GM06990 (cell line): ENCODE measurements at regions not wholly inside any gene's neighbourhood (a gene's known extent, or its start where the extent isn't known, plus 50 kb on each side); places are given as distances from the start of the nearest gene placed in this dataset.

Source experiments
- DNase-seq: peaks from one replicate; pipeline ENCODE4 v3.0.0-alpha.2; 2011; ENCODE audit not compliant: insufficient read length; ENCODE audit errors: extremely low read depth
- H3K27me3 ChIP-seq: replicated peaks from 2 replicates; pipeline ENCODE4 v1.6.0; 2011; ENCODE audit warnings: low read length; ENCODE audit not compliant: control insufficient read depth, insufficient read depth
- H3K36me3 ChIP-seq: 2 replicates; pipeline ENCODE4 v1.5.1; 2011; ENCODE audit warnings: low read length; ENCODE audit not compliant: control insufficient read depth, insufficient read depth
- H3K4me3 ChIP-seq: replicated peaks from 2 replicates; pipeline ENCODE4 v1.5.1; 2011; ENCODE audit warnings: low read depth, mild to moderate bottlenecking, control low read depth, low read length
- TF ChIP-seq, protein P1 (sequence below): IDR thresholded peaks from 2 replicates; pipeline ENCODE4 v1.5.1; 2011; ENCODE audit warnings: low read length, control low read depth, mild to moderate bottlenecking, inconsistent platforms; ENCODE audit not compliant: insufficient read depth, poor library complexity, severe bottlenecking

DNA sequence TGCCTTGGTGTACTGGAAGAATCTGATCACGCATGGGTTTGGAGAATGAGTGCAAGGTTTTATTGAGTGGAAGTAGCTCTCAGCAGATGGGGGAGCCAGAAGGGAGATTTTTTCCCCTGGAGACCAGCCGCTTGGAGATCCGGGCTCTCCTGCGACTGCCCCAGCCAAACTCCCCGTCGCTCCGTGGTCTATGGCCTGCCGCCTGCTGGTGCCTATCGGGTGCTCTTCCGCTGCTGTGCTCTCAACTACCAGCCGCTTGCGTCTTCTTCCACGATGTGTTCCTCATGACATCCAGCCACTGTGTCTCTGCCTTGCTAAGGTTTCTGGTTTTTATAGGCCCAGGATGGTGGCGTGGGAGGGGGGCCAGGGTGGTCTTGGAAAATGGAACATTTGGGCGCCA lies 145.6 kb upstream of the UBASH3B start:
- TF ChIP-seq, protein P1, sequence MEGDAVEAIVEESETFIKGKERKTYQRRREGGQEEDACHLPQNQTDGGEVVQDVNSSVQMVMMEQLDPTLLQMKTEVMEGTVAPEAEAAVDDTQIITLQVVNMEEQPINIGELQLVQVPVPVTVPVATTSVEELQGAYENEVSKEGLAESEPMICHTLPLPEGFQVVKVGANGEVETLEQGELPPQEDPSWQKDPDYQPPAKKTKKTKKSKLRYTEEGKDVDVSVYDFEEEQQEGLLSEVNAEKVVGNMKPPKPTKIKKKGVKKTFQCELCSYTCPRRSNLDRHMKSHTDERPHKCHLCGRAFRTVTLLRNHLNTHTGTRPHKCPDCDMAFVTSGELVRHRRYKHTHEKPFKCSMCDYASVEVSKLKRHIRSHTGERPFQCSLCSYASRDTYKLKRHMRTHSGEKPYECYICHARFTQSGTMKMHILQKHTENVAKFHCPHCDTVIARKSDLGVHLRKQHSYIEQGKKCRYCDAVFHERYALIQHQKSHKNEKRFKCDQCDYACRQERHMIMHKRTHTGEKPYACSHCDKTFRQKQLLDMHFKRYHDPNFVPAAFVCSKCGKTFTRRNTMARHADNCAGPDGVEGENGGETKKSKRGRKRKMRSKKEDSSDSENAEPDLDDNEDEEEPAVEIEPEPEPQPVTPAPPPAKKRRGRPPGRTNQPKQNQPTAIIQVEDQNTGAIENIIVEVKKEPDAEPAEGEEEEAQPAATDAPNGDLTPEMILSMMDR = no peak

DNA sequence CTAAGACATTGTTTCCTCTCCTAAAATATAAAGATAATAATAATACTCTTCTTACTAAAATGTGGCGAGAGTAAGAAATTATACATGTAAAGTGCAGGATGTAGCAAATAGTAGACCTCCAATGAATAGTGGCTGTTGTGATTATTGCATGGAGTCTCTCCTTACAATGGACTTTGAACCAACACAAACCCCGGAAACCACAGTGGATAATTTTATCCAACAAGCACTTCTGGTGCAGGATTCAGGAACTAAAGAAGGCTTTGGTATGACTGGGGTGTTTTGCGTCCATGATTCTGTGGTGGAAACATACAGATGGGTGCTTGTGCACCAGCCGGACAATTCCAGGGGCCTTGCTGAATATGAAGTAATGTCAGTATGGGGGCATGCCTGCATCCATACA lies 146.4 kb upstream of the UBASH3B start:
- DNase-seq = no peak
- TF ChIP-seq, protein P1 = no peak
- H3K27me3 ChIP-seq = peaks cover 1% of the 10 kb centered on the region
- H3K36me3 ChIP-seq = no peaks in the 10 kb centered on the region
- H3K4me3 ChIP-seq = no peak overlapping the region

More for the DNA sequence above, 145.6 kb upstream of the UBASH3B start:
- Histone ChIP-seq H3K27me3 (peaks cover 1% of the 10 kb centered on the region), H3K36me3 (no peaks in the 10 kb centered on the region), H3K4me3 (no peak overlapping the region)
- DNase-seq = no peak

DNA sequence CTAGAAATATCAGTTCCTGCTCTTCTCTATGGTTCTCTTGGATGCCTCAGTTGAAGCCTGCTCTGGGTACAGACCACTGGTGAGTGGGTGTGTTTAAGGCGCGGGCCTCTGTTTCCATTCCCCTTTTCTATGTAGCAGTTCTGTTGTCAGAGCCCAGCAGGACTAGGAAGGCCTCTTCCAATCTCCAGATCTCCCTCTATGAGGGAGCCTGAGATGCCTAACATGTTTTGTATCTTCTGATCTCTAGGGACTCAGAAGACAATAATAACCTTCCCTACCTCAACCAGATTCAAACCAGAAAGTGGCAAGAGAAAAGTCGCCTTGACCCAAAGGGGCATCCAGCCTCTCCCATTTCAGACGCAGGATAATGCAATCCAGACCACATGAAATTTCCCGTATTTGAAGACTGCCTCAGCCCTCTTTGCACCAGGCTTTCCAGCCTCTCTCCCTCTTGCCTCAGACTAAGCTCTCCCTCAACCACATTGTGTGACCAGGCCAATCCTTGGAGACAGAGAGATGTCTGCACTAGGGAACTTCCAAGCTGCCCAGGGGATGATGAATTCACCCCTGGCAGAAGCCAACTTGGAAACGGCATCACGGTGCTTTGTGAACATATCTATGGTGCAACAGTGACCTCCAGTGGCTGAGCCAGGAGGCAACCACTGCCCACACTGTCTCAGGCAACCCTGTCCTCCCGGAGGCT lies 150.1 kb upstream of the UBASH3B start:
- Histone ChIP-seq H3K36me3 (no peaks in the 10 kb centered on the region), H3K27me3 (peaks cover 1% of the 10 kb centered on the region), H3K4me3 (no peak overlapping the region)
- TF ChIP-seq, protein P1 = peak; percentile 83
- DNase-seq = no peak

DNA sequence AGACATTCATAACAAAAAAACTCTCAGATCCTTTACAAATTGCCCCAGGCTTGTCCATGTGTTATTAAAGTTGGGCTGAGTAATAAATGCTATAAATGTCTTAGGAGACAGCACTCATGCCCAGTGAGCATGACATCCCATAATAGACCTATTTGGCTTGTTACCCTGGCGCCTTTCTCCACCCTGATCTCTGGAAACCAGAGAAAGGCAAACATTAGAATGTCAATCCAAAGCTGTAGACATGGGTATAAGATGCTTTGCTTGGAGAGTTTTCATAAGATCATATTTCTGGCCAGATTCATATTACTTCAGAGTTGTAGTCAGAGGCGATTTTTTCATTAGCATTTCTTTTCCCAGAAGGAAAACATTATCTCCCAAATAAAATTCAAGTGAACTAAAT lies 161.3 kb upstream of the UBASH3B start:
- no peaks in the 10 kb centered on the region for H3K36me3 ChIP-seq
- DNase-seq = no peak
- H3K27me3 ChIP-seq = no peaks in the 10 kb centered on the region
- H3K4me3 ChIP-seq = no peak overlapping the region
- TF ChIP-seq, protein P1 = no peak

DNA sequence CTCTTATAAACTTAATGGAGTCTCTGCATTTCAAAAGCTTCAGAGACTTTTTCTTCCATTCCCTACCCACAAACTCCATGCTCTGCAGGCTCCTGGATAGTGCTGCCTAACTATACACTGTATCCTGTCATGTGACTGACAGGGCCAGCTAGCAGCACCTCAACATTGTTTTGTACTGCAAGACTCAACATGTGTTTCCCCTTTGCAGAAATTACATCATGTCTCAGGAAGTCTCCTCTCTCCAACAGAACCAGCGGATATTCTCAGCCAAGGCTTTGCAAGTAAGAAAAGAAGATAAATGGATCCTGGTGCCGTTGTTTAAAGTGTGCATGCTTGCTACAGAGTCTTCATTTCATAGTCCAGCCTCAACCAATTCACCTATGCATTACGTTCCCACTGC lies 164.0 kb upstream of the UBASH3B start:
- H3K4me3 ChIP-seq = no peak overlapping the region
- TF ChIP-seq, protein P1 = no peak
- H3K27me3 ChIP-seq = no peaks in the 10 kb centered on the region
- no peak for DNase-seq
- no peaks in the 10 kb centered on the region for H3K36me3 ChIP-seq
